Naive thymus-derived CD4-positive, alpha-beta T cell (primary cell): ENCODE measurements at regions not wholly inside any gene's neighbourhood (a gene's known extent, or its start where the extent isn't known, plus 50 kb on each side); places are given as distances from the start of the nearest gene placed in this dataset.

ENCODE experiments used
- ATAC-seq: fragments of 150-1000 bp; cut with Tn5 transposase; 2 replicates; pipeline ENCODE4 v1.10.0; 2021; ENCODE audit warnings: mild to moderate bottlenecking, moderate library complexity
- CTCF ChIA-PET: fragments of 350-600 bp; sonication (Branson Sonifier 250); formaldehyde crosslinking; loops from one replicate; lab custom pipeline; 2021; ENCODE audit warnings: antibody characterized with exemption; lab: Charles Lee
- POLR2A ChIA-PET: fragments of 350-600 bp; sonication (Branson Sonifier 250); formaldehyde crosslinking; loops from one replicate; lab custom pipeline; 2021; ENCODE audit warnings: antibody characterized with exemption, inconsistent platforms; lab: Charles Lee
- DNase-seq, 9 donors: peaks; one replicate each; pipeline versions ENCODE4 v3.0.0 to v3.0.0-alpha.2; 2020 to 2022; ENCODE audit warnings: mixed read lengths in 1 of 9
- H3K27ac ChIP-seq: one replicate; pipeline ENCODE4 v1.7.0; 2013; ENCODE audit warnings: mild to moderate bottlenecking, low read depth, low read length, moderate library complexity
- H3K27me3 ChIP-seq, 2 donors: one replicate each; pipeline ENCODE4 v1.7.0; 2013; ENCODE audit warnings: low read length in 2 of 2, mild to moderate bottlenecking in 2 of 2, moderate library complexity in 2 of 2; ENCODE audit not compliant: control insufficient read depth in 2 of 2, insufficient read depth in 2 of 2
- H3K36me3 ChIP-seq, 3 experiments: 1 replicate in 2 of 3; 2 replicates in 1 of 3; pipeline ENCODE4 v1.7.0; 2013; ENCODE audit warnings: low read length in 3 of 3, mild to moderate bottlenecking in 3 of 3, moderate library complexity in 1 of 3; ENCODE audit not compliant: insufficient read depth in 3 of 3, control insufficient read depth in 2 of 3
- H3K4me1 ChIP-seq, 2 donors: one replicate each; pipeline ENCODE4 v1.7.0; 2013; ENCODE audit warnings: low read length in 2 of 2, mild to moderate bottlenecking in 2 of 2, moderate library complexity in 1 of 2; ENCODE audit not compliant: control insufficient read depth in 2 of 2, insufficient read depth in 2 of 2
- H3K4me3 ChIP-seq: 2 replicates; pipeline ENCODE4 v1.7.0; 2013; ENCODE audit warnings: mild to moderate bottlenecking, low read length
- H3K9me3 ChIP-seq, 3 experiments: 1 replicate in 2 of 3; 2 replicates in 1 of 3; pipeline ENCODE4 v1.7.0; 2013; ENCODE audit warnings: low read length in 3 of 3; ENCODE audit not compliant: control insufficient read depth in 2 of 3
- H3K27ac Mint-ChIP-seq, 9 donors: one replicate each; pipeline ENCODE4 v1.8.0; 2020 to 2022; ENCODE audit warnings: mixed read lengths in 9 of 9, mild to moderate bottlenecking in 8 of 9, moderate library complexity in 5 of 9, inconsistent platforms in 2 of 9
- H3K27me3 Mint-ChIP-seq, 5 donors: one replicate each; pipeline ENCODE4 v1.8.0; 2021 to 2022; ENCODE audit warnings: mixed read lengths in 5 of 5, mild to moderate bottlenecking in 1 of 5
- H3K36me3 Mint-ChIP-seq, 5 donors: one replicate each; pipeline ENCODE4 v1.8.0; 2020 to 2022; ENCODE audit warnings: mixed read lengths in 5 of 5, mild to moderate bottlenecking in 3 of 5, inconsistent platforms in 1 of 5
- H3K4me1 Mint-ChIP-seq, 7 donors: one replicate each; pipeline ENCODE4 v1.8.0; 2020 to 2022; ENCODE audit warnings: mixed read lengths in 7 of 7, mild to moderate bottlenecking in 3 of 7, inconsistent platforms in 1 of 7
- H3K4me3 Mint-ChIP-seq, 10 donors: one replicate each; pipeline ENCODE4 v1.8.0; 2020 to 2022; ENCODE audit warnings: mild to moderate bottlenecking in 10 of 10, mixed read lengths in 10 of 10, moderate library complexity in 6 of 10, inconsistent platforms in 2 of 10
- H3K9me3 Mint-ChIP-seq, 11 donors: one replicate each; pipeline ENCODE4 v1.8.0; 2020 to 2022; ENCODE audit warnings: mixed read lengths in 11 of 11, mild to moderate bottlenecking in 4 of 11, inconsistent platforms in 1 of 11, moderate library complexity in 1 of 11
- intact Hi-C, 2 donors: fragments of 100-400 bp; cut with micrococcal nuclease; formaldehyde crosslinking; loops; one replicate each; pipeline ENCODE4 v1.15.1; 2023

DNA sequence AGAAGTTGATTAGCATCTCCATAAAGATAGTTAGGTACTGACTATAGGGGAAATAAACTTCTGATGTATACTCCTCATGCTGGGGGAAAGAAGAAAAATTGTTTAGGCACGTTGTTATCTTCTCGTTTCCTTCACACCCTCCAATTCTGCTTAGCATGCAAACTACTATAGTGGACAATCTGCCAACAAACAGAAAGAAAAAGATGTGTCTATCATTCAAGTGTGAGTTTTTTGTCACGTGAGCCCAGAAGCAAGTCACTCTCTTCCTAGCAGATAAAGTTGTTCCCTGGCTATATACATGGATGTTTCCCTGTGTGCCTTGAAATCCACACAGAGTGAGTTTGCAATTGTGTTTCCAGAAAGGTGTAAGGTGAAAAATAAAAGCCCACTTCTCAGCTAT lies 318.4 kb downstream of the CWC27 start:
- Histone ChIP-seq H3K9me3 (no peaks in the 10 kb centered on the region), H3K4me1 (no peaks in the 10 kb centered on the region), H3K27me3 (no peaks in the 10 kb centered on the region), H3K4me3 (no peak overlapping the region), H3K36me3 (no peaks in the 10 kb centered on the region), H3K27ac (no peak overlapping the region)
- H3K4me3 Mint-ChIP-seq: no peak overlapping the region
- POLR2A ChIA-PET: no interaction called here
- no peak overlapping the region for H3K27ac Mint-ChIP-seq
- DNase-seq: no peak
- H3K9me3 Mint-ChIP-seq: peaks cover 0 to 2% (median 0%) of the 10 kb centered on the region in 11 donors
- CTCF ChIA-PET: no interaction called here
- H3K4me1 Mint-ChIP-seq: no peaks in the 10 kb centered on the region
- peaks cover 0 to 7% (median 0%) of the 10 kb centered on the region in 5 donors for H3K36me3 Mint-ChIP-seq
- intact Hi-C loops: no loop called here
- ATAC-seq: no peak
- H3K27me3 Mint-ChIP-seq: peaks cover 4 to 11% (median 5%) of the 10 kb centered on the region in 5 donors

DNA sequence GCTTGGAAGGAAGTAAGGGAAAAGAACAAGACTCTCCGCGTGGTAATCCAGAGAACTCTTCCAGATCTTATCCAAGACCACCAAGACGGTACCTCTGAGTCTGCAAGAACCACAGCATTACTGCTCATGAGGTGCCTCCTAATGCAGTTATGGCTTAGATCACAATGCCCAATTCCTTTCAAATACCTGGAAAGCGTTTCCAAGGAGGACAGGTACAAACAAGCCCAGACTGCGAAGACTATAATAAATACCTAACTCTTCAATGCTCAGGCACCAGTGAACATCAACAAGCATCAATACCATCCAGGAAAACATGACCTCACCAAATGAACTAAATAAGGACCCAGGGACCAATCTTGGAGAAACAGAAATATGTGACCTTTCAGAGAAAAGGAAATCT lies 325.5 kb downstream of the CWC27 start:
- ATAC-seq: no peak
- H3K27me3 Mint-ChIP-seq: peaks cover 5 to 21% (median 11%) of the 10 kb centered on the region in 5 donors
- H3K9me3 ChIP-seq: no peaks in the 10 kb centered on the region
- intact Hi-C loops: no loop called here
- DNase-seq: no peak
- H3K4me1 Mint-ChIP-seq: no peaks in the 10 kb centered on the region
- H3K4me3 ChIP-seq: no peak overlapping the region
- no peak overlapping the region for H3K4me3 Mint-ChIP-seq
- no peaks in the 10 kb centered on the region for H3K4me1 ChIP-seq
- no peaks in the 10 kb centered on the region for H3K27me3 ChIP-seq
- no peaks in the 10 kb centered on the region for H3K9me3 Mint-ChIP-seq
- H3K36me3 ChIP-seq: no peaks in the 10 kb centered on the region
- H3K27ac Mint-ChIP-seq: no peak overlapping the region
- peaks cover 0 to 7% (median 0%) of the 10 kb centered on the region in 5 donors for H3K36me3 Mint-ChIP-seq
- no peak overlapping the region for H3K27ac ChIP-seq
- POLR2A ChIA-PET: interaction anchor here (0.6 kb wide), 1 partner anchor 467 kb away, joined by 4 read pairs; no protein-coding TSS in a partner anchor
- CTCF ChIA-PET: interaction anchor here (1.1 kb wide), 1 partner anchor 389 kb away, joined by 4 read pairs; no protein-coding TSS in a partner anchor

DNA sequence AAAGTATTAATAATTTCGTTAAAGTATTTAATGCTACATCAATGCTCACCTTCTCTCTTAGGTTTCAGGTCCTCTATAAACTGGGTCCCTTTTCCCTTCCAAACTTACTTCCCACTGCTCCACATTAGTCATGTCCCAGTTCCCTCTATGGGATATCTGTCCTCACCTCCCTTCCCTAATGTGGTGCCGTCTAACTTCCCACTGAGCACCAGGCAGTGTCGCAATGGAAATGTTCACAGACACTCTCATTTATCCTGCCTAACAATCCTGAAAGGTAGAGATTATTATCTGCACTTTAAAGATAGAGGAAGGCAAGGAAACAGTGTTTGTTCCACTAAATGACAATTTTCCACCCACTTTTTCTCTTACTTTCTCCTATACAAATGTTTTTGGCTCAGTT lies 329.7 kb downstream of the CWC27 start:
- ChIA-PET POLR2A (no interaction called here), CTCF (no interaction called here)
- DNase-seq: no peak
- Histone ChIP-seq H3K4me3 (no peak overlapping the region), H3K27me3 (no peaks in the 10 kb centered on the region), H3K27ac (no peak overlapping the region), H3K9me3 (no peaks in the 10 kb centered on the region), H3K4me1 (peaks cover under 1 to 1% of the 10 kb centered on the region in 2 donors), H3K36me3 (no peaks in the 10 kb centered on the region)
- intact Hi-C loops: no loop called here
- Mint-ChIP-seq H3K9me3 (no peaks in the 10 kb centered on the region), H3K36me3 (no peaks in the 10 kb centered on the region), H3K4me3 (no peak overlapping the region), H3K4me1 (peaks cover 13 to 26% (median 17%) of the 10 kb centered on the region in 7 donors), H3K27ac (no peak overlapping the region), H3K27me3 (peaks cover 0 to 32% (median 3%) of the 10 kb centered on the region in 5 donors)
- no peak for ATAC-seq
